ENCODE measurements at regions not wholly inside any gene's neighbourhood (a gene's known extent, or its start where the extent isn't known, plus 50 kb on each side); places are given as distances from the start of the nearest gene placed in this dataset.

- Mint-ChIP-seq H3K9me3 (peaks cover 9% of the 10 kb centered on the region), H3K4me3 (no peak overlapping the region), H3K36me3 (ENCODE audit: low read depth) (no peaks in the 10 kb centered on the region), H3K27ac (no peak overlapping the region), H3K27me3 (ENCODE audit: low read depth) (no peaks in the 10 kb centered on the region), H3K4me1 (no peaks in the 10 kb centered on the region)
- TF ChIP-seq CTCF (IDR thresholded peaks at IDR 0.05; ENCODE audit: unreplicated experiment in 3 of 3) = no peak
Measured at GRCh38 chr14:82412545-82412944, 878.9 kb upstream of the SEL1L start.

- no peak for TF ChIP-seq CTCF (IDR thresholded peaks at IDR 0.05; ENCODE audit: unreplicated experiment in 3 of 3)
- H3K9me3 Mint-ChIP-seq = peaks cover 26% of the 10 kb centered on the region
- H3K36me3 Mint-ChIP-seq (ENCODE audit: low read depth) = no peaks in the 10 kb centered on the region
- no peak overlapping the region for H3K27ac Mint-ChIP-seq
- no peaks in the 10 kb centered on the region for H3K27me3 Mint-ChIP-seq (ENCODE audit: low read depth)
- no peak overlapping the region for H3K4me3 Mint-ChIP-seq
- no peaks in the 10 kb centered on the region for H3K4me1 Mint-ChIP-seq
Measured at GRCh38 chr14:82414853-82415539, 881.3 kb upstream of the SEL1L start.

- H3K36me3 Mint-ChIP-seq (ENCODE audit: low read depth) = no peaks in the 10 kb centered on the region
- H3K27me3 Mint-ChIP-seq (ENCODE audit: low read depth) = no peaks in the 10 kb centered on the region
Measured at GRCh38 chr14:82419933-82420332, 886.3 kb upstream of the SEL1L start.

GRCh38 chr14:82420871-82421270, 887.2 kb upstream of the SEL1L start:
- TF ChIP-seq CTCF (IDR thresholded peaks at IDR 0.05; ENCODE audit: unreplicated experiment in 3 of 3) = no peak
- H3K36me3 Mint-ChIP-seq (ENCODE audit: low read depth) = no peaks in the 10 kb centered on the region
- no peaks in the 10 kb centered on the region for H3K27me3 Mint-ChIP-seq (ENCODE audit: low read depth)
- H3K4me3 Mint-ChIP-seq = no peak overlapping the region
- H3K9me3 Mint-ChIP-seq = peaks cover 26% of the 10 kb centered on the region
- no peak overlapping the region for H3K27ac Mint-ChIP-seq
- no peaks in the 10 kb centered on the region for H3K4me1 Mint-ChIP-seq

More at GRCh38 chr14:82419933-82420332, 886.3 kb upstream of the SEL1L start:
- H3K27ac Mint-ChIP-seq = no peak overlapping the region
- H3K4me3 Mint-ChIP-seq = no peak overlapping the region
- TF ChIP-seq CTCF (IDR thresholded peaks at IDR 0.05; ENCODE audit: unreplicated experiment in 3 of 3) = no peak
- H3K4me1 Mint-ChIP-seq = no peaks in the 10 kb centered on the region
- H3K9me3 Mint-ChIP-seq = peaks cover 26% of the 10 kb centered on the region

GRCh38 chr14:82421286-82421685, 887.6 kb upstream of the SEL1L start:
- Mint-ChIP-seq H3K4me3 (no peak overlapping the region), H3K27ac (no peak overlapping the region), H3K36me3 (ENCODE audit: low read depth) (no peaks in the 10 kb centered on the region), H3K27me3 (ENCODE audit: low read depth) (no peaks in the 10 kb centered on the region), H3K4me1 (no peaks in the 10 kb centered on the region), H3K9me3 (peaks cover 26% of the 10 kb centered on the region)
- no peak for TF ChIP-seq CTCF (IDR thresholded peaks at IDR 0.05; ENCODE audit: unreplicated experiment in 3 of 3)

- peaks cover 25% of the 10 kb centered on the region for H3K9me3 Mint-ChIP-seq
- no peak for TF ChIP-seq CTCF (IDR thresholded peaks at IDR 0.05; ENCODE audit: unreplicated experiment in 3 of 3)
- no peak overlapping the region for H3K4me3 Mint-ChIP-seq
- no peaks in the 10 kb centered on the region for H3K36me3 Mint-ChIP-seq (ENCODE audit: low read depth)
- no peak overlapping the region for H3K27ac Mint-ChIP-seq
- H3K27me3 Mint-ChIP-seq (ENCODE audit: low read depth) = no peaks in the 10 kb centered on the region
- H3K4me1 Mint-ChIP-seq = no peaks in the 10 kb centered on the region
Measured at GRCh38 chr14:82422230-82422629, 888.6 kb upstream of the SEL1L start.
